HG03378 (cell line): ENCODE measurements at regions not wholly inside any gene's neighbourhood (a gene's known extent, or its start where the extent isn't known, plus 50 kb on each side); places are given as distances from the start of the nearest gene placed in this dataset.
A peak's percentile ranks its signal among the peaks of the same experiment; 100 is the strongest.
"Not testable (repeated sequence)": the region's sequence is repeated elsewhere in the genome, so short reads cannot be mapped to it uniquely, and the experiment has no call there.

Experiments used
- ATAC-seq: cut with Tn5 transposase; IDR thresholded peaks from one replicate; pipeline ENCODE4 v1.9.1; 2021; ENCODE audit warnings: mild to moderate bottlenecking, moderate library complexity; ENCODE audit not compliant: unreplicated experiment

DNA sequence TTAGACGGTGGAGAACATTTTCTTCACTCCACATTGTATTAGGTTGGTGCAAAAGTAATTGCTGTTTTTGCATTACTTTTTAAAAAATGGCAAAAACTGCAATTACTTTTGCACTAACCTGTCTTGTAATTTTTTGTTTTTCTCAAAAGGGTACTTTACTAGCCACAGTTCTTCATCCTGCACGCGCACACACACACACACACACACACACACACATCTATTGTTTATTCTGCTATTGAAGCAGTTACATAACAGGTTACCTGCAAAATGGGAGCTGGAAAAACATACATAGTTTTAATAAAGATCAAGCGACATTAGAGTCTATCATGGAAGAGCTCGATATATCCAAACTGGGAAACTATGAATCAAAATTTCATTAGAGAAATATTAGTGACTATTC, 235.2 kb downstream of the SIM1 start:
- no peak for ATAC-seq

DNA sequence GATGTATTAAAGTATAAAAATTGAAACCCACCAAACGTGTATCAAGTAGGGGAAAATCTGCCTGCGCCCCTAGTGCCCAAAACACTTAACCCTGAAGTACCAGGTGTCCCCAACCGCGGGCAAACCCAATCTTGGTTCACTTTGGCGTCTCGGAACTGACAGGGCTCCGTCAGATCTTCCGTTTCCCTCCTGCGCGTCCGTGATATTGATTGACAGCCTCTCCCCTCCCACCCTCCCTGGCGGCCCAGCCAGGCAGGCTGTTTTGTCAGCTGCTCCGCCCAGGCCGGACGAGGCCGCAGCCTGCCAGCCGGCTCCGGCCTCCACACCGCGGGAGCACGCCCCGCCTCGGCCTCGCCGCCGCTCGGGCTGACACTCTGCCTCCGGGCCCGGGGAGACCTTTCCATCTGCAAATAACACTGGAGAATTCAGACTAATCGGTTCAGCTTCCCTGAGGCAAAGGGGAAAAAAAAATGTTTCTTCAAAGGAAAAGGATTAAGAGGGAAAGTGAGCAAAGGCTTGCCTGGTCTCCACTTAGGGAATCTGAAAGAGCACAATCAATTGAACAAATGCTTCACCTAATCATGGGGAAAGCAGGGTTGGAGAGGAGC, 234.9 kb upstream of the MCHR2 start:
- peak; percentile 97 for ATAC-seq

DNA sequence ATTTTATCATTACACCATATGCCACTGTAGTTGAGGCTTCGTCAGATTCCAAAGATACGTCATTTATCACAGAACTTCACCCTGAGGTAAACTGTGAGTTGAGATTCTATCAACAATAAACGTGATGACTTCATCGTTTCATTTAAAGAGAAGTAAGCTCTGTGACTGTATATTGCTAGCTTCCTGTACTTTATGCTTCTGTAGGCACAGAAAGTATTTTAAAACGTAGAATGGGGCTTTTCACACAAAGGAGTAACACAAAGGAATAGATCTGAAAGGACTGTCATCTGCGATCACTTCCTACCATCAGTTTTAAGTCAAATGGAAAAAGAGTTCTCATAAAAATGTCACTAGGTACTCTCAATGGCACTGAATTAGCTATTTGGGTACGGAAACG, 234.4 kb upstream of the MCHR2 start:
- ATAC-seq: peak; percentile 8

DNA sequence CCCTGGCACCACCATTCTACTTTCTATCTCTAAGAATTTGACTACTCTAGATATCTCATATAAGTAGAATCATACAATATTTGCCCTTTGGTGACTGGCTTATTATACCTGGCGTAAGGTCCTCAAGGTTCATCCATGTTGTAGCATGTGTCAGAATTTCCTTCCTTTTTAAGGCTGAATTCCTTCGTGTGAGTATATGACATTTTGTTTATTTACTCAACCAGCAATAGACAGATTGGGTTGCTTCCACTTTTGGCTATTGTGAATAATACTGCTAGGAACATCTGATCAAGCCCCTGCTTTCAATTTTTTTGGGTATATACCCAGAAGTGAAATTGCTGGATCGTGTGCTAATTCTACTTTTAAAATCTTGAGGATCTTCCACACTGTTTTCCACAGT, 232.8 kb upstream of the MCHR2 start:
- ATAC-seq: no peak

DNA sequence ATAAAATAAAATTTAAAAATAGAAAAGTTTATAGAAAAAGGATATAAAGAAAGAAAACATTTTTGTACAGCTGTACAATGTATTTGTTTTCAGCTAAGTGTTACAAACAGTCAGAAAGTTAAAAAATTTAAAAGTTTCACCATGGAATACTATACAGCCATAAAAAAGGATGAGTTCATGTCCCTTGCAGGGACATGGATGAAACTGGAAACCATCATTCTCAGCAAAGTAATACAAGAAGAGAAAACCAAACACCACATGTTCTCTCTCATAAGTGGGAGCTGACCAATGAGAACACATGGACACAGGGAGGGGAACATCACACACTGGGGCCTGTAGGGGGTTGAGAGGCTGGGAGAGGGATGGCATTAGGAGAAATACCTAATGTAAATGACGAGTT, 229.9 kb upstream of the MCHR2 start:
- not testable (repeated sequence) for ATAC-seq

DNA sequence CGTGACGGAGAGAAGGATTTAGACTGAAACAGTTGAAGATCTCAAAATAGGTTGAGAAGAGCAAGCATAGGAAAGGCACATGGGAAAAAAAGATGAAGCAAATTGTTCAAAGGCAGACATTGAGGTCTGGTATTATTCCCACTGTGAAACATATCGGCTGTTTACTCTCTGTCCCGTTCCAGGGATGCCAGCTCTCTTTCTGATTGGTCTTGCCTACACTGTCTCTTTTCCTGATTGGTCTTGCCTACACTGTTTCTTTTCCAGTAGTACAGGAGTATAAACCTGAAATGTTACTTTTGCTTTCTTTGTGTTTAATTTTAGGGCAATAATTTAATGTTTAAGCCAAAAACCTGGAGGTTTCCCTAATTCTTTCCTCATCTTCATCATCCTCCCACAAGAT, 226.5 kb upstream of the MCHR2 start:
- no peak for ATAC-seq

DNA sequence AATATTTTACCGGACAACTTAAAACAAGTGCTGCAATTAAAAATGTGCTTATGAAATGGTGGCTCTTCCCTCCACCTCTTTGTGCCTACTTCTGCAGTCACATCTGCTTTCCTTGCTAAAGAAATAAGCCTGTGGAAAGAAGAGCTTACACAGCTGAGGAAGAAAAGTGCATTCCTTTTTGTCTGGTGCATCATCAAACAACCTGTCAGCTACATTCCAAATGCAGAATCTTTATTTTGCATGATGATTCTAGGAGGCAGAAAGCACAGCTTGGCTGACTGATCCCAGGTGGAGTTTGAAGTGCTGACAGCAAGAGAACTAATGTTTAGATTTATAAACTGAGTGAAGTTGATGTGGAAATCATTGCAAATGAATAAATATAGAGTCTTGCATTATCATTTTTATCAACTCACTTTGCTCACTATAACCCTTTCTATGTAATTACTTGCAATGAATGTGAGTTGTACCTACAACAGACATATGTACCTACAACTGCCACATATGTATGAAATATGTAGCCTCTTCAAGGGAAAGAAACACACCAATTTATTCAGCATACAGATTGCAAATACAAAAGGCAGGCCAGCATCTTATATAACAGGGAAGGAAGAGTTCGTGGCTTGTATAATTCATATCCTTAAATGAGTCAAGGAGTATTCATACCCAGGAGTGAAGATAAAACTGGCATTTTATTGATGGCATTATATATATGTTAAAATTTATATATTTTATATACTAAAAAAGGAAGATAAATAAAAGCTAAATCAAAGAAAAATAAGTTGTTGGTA, 223.4 kb upstream of the MCHR2 start:
- no peak for ATAC-seq

DNA sequence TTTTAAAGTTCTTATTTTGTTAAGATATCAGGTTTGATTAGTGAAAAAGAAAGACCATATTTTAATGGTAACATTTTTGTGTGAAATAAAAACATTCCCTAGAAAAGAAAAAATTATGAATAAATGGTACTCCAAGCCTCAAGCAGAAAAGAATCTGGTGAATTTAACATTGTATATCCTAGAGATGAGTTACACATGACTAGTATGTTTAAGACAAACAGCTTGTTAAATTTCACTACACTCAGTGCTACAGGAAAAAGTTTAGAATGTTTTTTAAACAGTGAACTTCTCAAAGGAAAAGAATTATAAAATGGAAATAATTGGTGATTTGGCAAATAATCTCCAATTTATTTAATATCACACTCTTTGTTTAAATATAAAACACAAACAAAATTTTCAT, 222.7 kb upstream of the MCHR2 start:
- no peak for ATAC-seq

DNA sequence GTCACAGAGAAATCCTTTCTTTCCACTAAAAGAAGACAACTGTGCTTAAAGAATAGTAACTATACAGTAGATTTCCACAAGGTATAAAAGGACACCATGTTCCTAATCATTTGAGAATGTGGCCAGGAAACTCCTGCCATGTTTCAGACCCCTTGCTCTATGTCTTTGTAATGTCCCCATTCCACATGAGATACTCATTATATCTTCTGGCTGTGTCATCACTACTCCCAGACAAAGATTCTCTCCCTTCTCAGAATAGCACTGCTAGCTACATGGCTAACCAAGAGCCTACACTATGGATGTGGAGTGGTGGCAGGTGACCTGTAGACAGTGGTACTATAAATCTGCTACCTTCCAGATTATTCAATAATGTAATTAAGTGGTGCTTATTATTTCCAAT, 218.1 kb upstream of the MCHR2 start:
- ATAC-seq: no peak

DNA sequence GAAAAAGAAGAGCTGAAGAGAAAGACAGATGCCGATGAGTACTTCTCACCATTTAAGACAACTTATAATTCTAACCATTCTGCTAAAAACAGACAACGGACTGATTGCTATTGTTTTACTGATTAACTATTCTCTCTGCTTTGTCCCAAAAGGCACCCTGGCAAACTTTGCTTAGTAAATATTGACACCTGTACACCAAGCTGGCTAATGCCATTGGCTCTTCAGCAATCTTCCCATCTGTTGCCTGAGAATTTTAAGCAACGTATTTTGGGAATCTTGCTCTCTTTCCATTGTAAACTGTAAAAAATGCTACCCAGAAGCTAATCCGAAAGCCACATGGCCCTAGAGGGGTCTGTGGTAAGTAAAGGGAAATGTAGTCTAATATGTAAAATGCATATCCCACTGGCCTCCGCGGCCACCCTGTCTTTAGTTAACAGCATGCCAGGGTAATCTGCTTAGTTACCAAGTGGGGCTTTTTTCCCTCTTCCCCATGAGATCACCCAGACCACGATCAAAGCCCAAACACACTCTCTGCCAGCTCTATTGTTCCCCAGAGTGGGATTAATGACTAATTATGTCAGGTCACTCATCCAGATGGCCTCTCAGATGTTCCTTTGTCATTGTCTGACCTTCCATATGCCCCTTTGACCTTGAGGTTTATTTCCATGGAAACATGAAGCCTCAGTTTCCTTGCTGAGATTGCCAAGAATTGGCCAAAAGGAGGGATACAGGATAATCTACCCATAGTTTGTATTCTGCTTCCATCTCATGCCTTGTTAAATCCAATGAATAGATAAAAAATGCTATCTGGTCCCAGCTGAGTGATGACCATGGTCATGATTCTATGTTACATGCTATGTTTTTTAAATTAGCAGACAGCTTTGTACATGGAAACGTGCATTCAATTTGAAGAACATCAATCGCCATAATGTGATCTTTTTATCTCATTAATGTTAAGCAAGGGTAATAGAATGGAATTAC, 216.4 kb upstream of the MCHR2 start:
- no peak for ATAC-seq

DNA sequence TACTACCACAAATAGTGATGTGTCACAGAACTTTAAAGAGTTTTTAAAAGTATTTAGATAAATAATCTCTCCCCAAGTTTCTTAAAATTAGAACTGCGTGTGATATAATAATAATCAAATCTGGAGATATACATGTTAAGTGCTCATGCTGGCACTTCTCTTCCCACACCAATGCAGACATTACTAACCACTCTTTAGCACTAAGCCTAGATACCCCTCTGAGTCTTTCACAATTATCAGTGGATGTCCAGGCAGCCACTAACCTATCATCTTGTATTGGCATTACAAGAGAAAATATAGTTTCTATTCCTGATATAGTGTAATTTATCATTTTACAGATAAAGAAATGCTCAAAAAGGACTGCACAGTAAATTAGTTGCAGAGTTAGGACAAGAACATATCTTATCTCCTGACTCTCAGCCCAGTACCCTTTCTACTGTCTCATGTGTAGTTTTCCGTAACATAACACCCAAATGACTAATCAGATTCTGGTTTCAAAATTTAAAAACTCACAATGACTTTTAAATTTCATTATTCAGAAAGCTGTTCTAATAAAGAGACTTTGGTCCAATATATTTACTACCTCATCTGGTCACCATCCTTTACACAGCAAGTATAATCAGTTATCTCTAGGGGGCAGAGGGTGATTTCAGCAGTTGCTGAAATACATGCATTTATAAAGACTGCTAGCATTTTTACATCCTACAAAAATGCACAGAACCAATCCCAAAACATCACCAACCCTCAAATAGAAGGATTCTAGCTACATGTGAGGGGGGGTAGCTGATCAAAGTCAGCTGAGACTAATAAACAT, 215.5 kb upstream of the MCHR2 start:
- no peak for ATAC-seq

DNA sequence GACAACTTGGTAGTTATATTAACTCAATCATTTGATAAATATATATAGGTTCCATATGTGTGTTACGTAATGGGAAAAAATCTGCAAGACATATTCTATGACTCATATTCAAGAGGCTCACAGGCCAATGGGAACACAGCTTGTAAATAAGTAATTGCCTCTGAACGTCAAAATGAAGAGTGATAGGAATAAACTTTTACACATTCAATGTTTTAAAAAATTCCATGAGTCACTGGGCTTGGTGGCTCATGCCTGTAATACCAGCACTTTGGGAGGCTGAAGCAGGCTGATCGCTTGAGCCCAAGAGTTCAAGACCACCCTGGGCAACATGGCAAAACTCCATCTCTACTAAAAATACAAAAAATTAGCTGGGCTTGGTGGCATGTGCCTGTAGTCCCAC, 209.4 kb upstream of the MCHR2 start:
- no peak for ATAC-seq

DNA sequence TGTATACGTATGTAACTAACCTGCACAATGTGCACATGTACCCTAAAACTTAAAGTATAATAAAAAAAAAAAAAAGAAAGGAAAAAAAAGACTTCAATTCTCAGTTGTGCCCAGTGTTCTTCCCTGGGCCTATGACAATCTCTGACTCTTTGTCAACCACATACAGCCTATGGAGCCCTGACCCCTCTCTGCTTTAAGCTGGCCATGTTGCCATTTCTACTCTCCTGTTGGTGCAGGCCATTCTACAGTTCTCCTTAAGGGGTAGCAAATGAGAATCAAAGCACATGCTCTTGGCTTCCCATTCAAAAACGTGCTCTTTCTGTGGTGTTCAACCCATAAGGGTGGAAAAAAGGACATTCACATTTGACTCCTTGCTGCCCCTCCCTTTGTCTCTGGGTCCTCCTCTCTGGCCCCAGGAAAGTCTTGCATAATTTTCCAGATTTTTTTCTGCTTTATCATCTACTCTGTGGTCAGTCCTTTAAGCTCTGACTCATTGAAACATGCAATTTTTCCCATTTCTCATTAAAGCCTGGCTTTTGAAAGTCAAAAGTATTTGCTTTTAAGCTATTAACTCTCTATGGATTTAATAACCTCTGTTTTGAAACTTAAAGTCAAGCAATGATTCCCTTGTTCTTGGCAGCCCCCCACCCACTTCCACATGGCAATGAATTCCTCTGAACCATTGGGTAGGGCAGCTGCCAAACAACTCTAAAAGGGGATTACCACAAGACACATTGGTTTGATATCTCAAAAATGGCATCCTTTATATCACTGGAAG, 208.6 kb upstream of the MCHR2 start:
- ATAC-seq: no peak

DNA sequence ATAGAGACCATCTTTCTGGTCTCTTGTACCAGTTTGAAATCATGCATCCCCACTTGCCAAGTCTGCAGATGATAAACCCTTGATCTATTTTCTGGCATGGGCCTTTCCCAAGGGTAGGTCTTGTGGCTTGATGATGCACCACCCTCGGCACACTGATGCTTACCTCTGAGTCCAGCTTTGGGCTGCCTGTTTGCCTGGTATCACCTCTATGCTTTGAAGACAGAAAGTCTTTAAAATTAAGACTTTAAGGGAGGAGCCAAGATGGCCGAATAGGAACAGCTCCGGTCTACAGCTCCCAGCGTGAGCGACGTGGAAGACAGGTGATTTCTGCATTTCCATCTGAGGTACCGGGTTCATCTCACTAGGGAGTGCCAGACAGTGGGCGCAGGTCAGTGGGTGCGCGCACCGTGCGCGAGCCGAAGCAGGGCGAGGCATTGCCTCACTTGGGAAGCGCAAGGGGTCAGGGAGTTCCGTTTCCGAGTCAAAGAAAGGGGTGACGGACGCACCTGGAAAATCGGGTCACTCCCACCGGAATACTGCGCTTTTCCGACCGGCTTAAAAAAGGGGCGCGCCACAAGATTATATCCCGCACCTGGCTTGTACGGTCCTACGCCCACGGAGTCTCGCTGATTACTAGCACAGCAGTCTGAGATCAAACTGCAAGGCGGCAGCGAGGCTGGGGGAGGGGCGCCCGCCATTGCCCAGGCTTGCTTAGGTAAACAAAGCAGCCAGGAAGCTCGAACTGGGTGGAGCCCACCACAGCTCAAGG, 202.4 kb upstream of the MCHR2 start:
- ATAC-seq: not testable (repeated sequence)

DNA sequence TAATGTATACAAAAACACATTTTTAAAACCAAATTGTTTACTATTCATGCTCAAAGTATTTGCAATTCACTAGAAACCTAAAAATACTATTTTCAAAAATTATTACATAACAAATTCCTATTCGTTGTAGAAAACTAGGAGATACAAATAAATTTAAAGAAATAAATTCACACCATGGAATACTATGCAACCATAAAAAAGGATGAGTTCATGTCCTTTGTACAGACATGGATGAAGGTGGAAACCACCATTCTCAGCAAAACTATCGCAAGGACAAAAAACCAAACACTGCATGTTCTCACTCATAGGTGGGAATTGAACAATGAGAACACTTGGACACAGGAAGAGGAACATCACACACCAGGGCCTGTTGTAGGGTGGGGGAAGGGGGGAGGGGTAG, 201.2 kb upstream of the MCHR2 start:
- not testable (repeated sequence) for ATAC-seq

DNA sequence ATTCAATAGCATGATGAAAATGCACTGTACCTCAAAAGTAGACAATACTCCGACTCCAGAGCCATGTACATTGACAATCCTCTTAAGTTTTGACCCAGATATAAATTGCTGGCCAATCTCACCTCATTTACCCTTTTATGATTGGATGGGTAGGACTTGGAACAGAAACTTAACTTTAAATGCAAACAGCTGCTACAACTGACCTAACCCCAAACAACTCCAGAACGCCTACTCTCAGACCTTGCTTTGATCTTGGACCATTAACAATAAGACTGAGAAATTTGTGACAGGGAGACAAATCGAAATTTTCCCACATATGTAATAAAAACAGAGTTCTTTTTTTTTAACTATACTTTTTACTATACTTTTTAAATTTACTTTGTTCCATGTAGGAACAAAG, 200.5 kb upstream of the MCHR2 start:
- ATAC-seq: no peak

DNA sequence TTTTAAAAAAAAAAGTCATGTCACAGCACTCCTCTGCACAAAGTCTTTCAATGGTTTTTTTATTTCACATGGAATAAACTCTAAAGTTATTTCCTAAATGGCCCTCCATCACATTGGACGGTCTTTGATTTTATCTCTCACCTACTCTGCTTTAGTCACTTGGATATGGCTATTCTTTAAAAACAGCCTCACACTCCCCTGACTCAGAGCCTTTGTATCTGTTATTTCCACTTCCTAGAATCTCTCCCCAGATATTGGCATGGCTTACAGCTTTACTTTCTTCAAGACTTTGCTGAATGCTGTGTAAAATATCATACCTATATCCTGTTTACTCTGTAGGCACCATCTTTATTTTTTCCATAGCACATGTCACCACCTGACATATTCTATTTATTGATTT, 194.7 kb upstream of the MCHR2 start:
- ATAC-seq: no peak

DNA sequence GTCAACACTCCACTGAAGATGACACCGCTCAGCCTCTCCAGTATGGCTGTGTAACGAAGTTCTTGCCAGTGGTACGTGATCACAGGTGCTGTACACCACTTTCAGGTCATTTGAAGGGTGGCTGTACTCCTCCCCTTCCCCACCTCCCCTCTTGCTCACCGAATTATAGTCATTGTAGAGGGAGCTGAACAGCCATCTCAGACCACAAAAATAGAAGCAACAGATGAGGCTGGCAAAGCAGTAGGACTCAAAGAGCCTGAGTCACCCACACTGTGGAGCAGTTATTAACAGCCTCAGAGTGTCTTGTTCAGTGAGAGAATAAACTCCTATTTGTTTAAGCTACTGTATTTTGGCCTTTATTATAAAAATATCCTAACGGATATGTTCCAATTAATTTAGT, 192.5 kb upstream of the MCHR2 start:
- ATAC-seq: no peak

DNA sequence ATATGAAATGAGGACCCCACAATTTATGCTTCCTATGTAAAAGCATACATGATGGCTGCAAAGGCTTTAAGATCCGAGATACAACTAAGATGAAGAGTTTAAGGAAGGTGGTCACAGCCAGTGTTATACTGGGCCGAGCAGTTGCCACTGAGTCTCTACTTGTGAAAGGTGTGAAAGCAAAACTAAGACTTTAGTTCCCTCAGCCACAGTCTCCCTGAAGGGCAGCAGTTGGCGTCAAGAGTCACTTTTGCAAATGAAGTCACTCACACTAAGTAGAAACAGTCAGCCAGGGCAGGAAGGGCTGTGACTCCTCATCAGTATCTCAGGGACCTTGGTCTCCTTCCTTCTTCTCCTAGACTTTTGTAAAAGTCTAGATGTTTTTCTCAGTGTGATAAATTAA, 191.6 kb upstream of the MCHR2 start:
- ATAC-seq: peak; percentile 96
